ENCODE measurements at regions not wholly inside any gene's neighbourhood (a gene's known extent, or its start where the extent isn't known, plus 50 kb on each side); places are given as distances from the start of the nearest gene placed in this dataset.

DNA sequence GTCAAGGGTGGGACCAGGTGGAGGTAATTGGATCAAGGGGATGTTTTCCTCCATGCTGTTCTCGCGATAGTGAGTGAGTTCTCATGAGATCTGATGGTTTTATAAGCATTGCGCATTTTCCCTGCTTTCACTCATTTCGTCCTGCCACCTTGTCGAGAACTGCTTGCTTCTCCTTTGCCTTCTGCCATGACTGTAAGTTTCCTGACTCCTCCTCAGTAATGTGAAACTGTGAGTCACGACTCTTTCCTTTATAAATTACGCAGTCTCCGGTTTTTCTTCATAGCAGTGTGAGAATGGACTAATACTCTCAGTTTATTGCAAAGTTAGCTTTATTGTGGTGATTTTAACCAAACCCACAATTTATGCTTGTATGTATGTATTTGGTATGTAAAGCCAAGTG, 878.5 kb upstream of the ANO3 start:
- Histone ChIP-seq H3K9me3 (ENCODE audit: control insufficient read depth, insufficient read depth, low read depth, low read length) (no peaks in the 10 kb centered on the region), H3K27me3 (ENCODE audit: control insufficient read depth, insufficient read depth, low read length) (no peaks in the 10 kb centered on the region), H3K27ac (ENCODE audit: low read length) (no peak overlapping the region), H3K4me1 (ENCODE audit: control insufficient read depth, insufficient read depth, low read length) (no peaks in the 10 kb centered on the region), H3K36me3 (ENCODE audit: control insufficient read depth, insufficient read depth, low read length) (no peaks in the 10 kb centered on the region), H3K4me3 (ENCODE audit: low read depth in 2 of 2, low read length in 2 of 2) (no peak overlapping the region)
- TF ChIP-seq, protein P1, sequence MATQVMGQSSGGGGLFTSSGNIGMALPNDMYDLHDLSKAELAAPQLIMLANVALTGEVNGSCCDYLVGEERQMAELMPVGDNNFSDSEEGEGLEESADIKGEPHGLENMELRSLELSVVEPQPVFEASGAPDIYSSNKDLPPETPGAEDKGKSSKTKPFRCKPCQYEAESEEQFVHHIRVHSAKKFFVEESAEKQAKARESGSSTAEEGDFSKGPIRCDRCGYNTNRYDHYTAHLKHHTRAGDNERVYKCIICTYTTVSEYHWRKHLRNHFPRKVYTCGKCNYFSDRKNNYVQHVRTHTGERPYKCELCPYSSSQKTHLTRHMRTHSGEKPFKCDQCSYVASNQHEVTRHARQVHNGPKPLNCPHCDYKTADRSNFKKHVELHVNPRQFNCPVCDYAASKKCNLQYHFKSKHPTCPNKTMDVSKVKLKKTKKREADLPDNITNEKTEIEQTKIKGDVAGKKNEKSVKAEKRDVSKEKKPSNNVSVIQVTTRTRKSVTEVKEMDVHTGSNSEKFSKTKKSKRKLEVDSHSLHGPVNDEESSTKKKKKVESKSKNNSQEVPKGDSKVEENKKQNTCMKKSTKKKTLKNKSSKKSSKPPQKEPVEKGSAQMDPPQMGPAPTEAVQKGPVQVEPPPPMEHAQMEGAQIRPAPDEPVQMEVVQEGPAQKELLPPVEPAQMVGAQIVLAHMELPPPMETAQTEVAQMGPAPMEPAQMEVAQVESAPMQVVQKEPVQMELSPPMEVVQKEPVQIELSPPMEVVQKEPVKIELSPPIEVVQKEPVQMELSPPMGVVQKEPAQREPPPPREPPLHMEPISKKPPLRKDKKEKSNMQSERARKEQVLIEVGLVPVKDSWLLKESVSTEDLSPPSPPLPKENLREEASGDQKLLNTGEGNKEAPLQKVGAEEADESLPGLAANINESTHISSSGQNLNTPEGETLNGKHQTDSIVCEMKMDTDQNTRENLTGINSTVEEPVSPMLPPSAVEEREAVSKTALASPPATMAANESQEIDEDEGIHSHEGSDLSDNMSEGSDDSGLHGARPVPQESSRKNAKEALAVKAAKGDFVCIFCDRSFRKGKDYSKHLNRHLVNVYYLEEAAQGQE (IDR thresholded peaks at IDR 0.05; ENCODE audit: insufficient read depth in 1 of 2, low read depth in 2 of 2, low read length in 1 of 2): no peak
- TF ChIP-seq, protein P2, sequence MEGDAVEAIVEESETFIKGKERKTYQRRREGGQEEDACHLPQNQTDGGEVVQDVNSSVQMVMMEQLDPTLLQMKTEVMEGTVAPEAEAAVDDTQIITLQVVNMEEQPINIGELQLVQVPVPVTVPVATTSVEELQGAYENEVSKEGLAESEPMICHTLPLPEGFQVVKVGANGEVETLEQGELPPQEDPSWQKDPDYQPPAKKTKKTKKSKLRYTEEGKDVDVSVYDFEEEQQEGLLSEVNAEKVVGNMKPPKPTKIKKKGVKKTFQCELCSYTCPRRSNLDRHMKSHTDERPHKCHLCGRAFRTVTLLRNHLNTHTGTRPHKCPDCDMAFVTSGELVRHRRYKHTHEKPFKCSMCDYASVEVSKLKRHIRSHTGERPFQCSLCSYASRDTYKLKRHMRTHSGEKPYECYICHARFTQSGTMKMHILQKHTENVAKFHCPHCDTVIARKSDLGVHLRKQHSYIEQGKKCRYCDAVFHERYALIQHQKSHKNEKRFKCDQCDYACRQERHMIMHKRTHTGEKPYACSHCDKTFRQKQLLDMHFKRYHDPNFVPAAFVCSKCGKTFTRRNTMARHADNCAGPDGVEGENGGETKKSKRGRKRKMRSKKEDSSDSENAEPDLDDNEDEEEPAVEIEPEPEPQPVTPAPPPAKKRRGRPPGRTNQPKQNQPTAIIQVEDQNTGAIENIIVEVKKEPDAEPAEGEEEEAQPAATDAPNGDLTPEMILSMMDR (IDR thresholded peaks at IDR 0.05): no peak
- TF ChIP-seq POLR2AphosphoS5 (IDR thresholded peaks at IDR 0.05; ENCODE audit: low read depth, low read length) (no peak), TCF7L2 (IDR thresholded peaks at IDR 0.05; ENCODE audit: low read depth, low read length) (no peak), SIN3A (IDR thresholded peaks at IDR 0.05; ENCODE audit: borderline replicate concordance, insufficient read depth, low read depth, low read length) (no peak)
- BruUV-seq (replicated peaks): no TSS peak
- DNase-seq (ENCODE audit: low read depth, low spot score) (no peak), ATAC-seq (no peak)
- ChIA-PET POLR2A (no interaction called here), CTCF (no interaction called here)
- in situ Hi-C loops (cut with HindIII; ENCODE audit: low pct_unique_long_range_greater_than_20kb, low sequenced_read_pairs): no loop called here
- intact Hi-C loops (cut with micrococcal nuclease; ENCODE audit: unreplicated experiment): no loop called here

DNA sequence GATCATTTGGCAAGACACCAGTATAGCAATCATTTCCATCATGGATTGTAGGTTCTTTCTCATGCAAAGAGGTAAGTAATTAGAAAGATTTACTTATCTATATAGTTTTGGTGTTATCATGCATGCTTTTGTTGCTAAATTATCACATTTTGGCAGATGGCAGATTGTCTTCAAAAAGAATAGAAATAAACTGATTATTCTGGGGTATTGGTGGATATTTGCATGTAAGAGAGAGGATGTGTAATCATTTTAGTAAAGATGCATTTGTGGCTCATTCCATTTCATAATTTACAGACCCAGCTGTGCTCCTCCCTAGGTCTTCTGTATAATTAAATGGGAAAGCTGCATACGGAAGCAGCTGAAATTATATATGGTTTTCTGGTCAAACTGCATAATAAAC, 875.7 kb upstream of the ANO3 start:
- no peaks in the 10 kb centered on the region for H3K36me3 ChIP-seq (ENCODE audit: control insufficient read depth, insufficient read depth, low read length)
- CTCF ChIA-PET: no interaction called here
- H3K4me3 ChIP-seq (ENCODE audit: low read depth in 2 of 2, low read length in 2 of 2): no peak overlapping the region
- no peaks in the 10 kb centered on the region for H3K27me3 ChIP-seq (ENCODE audit: control insufficient read depth, insufficient read depth, low read length)
- no peak overlapping the region for H3K27ac ChIP-seq (ENCODE audit: low read length)
- DNase-seq (ENCODE audit: low read depth, low spot score): no peak
- no TSS peak for BruUV-seq (replicated peaks)
- POLR2A ChIA-PET: no interaction called here
- H3K9me3 ChIP-seq (ENCODE audit: control insufficient read depth, insufficient read depth, low read depth, low read length): no peaks in the 10 kb centered on the region
- TF ChIP-seq, protein P2 (IDR thresholded peaks at IDR 0.05): no peak
- TF ChIP-seq POLR2AphosphoS5 (IDR thresholded peaks at IDR 0.05; ENCODE audit: low read depth, low read length) (no peak), SIN3A (IDR thresholded peaks at IDR 0.05; ENCODE audit: borderline replicate concordance, insufficient read depth, low read depth, low read length) (no peak), TCF7L2 (IDR thresholded peaks at IDR 0.05; ENCODE audit: low read depth, low read length) (no peak)
- TF ChIP-seq, protein P1 (IDR thresholded peaks at IDR 0.05; ENCODE audit: insufficient read depth in 1 of 2, low read depth in 2 of 2, low read length in 1 of 2): no peak
- in situ Hi-C loops (cut with HindIII; ENCODE audit: low pct_unique_long_range_greater_than_20kb, low sequenced_read_pairs): no loop called here
- H3K4me1 ChIP-seq (ENCODE audit: control insufficient read depth, insufficient read depth, low read length): no peaks in the 10 kb centered on the region
- no peak for ATAC-seq
- intact Hi-C loops (cut with micrococcal nuclease; ENCODE audit: unreplicated experiment): no loop called here
